OCI-LY1 (cell line): ENCODE measurements at regions not wholly inside any gene's neighbourhood (a gene's known extent, or its start where the extent isn't known, plus 50 kb on each side); places are given as distances from the start of the nearest gene placed in this dataset.

Experiments used
- H2AFZ ChIP-seq: fragments of 200-600 bp; sonication (generic), shearing (Covaris generic); 2 replicates; pipeline ENCODE4 v1.6.0; 2014; ENCODE audit warnings: antibody characterized with exemption, mild to moderate bottlenecking, low read length
- H3F3A ChIP-seq: fragments of 200-600 bp; sonication (generic), shearing (Covaris generic); 2 replicates; pipeline ENCODE4 v1.6.0; 2014; ENCODE audit warnings: mild to moderate bottlenecking, antibody characterized with exemption, low read length, moderate library complexity; ENCODE audit not compliant: insufficient read depth
- H3K27ac ChIP-seq: fragments of 200-600 bp; sonication (generic); 2 replicates; pipeline ENCODE4 v1.5.1; 2014; ENCODE audit warnings: low read length, mixed run types, mild to moderate bottlenecking, low read depth; ENCODE audit not compliant: poor library complexity, severe bottlenecking
- H3K27me3 ChIP-seq: fragments of 200-600 bp; sonication (generic); 2 replicates; pipeline ENCODE4 v1.6.0; 2014; ENCODE audit warnings: antibody characterized with exemption, mild to moderate bottlenecking, low read length, moderate library complexity; ENCODE audit not compliant: insufficient read depth
- H3K36me3 ChIP-seq: fragments of 200-600 bp; sonication (generic); 2 replicates; pipeline ENCODE4 v1.6.1; 2014; ENCODE audit warnings: mild to moderate bottlenecking, antibody characterized with exemption, low read length, moderate library complexity, mixed read lengths; ENCODE audit not compliant: insufficient read depth
- H3K4me1 ChIP-seq: fragments of 200-600 bp; sonication (generic); 2 replicates; pipeline ENCODE4 v1.5.1; 2014; ENCODE audit warnings: mild to moderate bottlenecking, low read length, moderate library complexity; ENCODE audit not compliant: insufficient read depth, severe bottlenecking
- H3K4me2 ChIP-seq: fragments of 200-600 bp; sonication (generic), shearing (Covaris generic); 2 replicates; pipeline ENCODE4 v1.6.1; 2014; ENCODE audit warnings: low read length
- H3K4me3 ChIP-seq: fragments of 200-600 bp; sonication (generic); 2 replicates; pipeline ENCODE4 v1.5.1; 2014; ENCODE audit warnings: low read length, low read depth, mild to moderate bottlenecking, mixed read lengths; ENCODE audit not compliant: poor library complexity, severe bottlenecking
- H3K79me2 ChIP-seq: fragments of 200-600 bp; shearing (Covaris generic); 2 replicates; pipeline ENCODE4 v1.6.1; 2016; ENCODE audit warnings: mixed run types, low read length, mixed read lengths; ENCODE audit not compliant: insufficient read depth
- H3K9ac ChIP-seq: fragments of 200-600 bp; sonication (generic), shearing (Covaris generic); 2 replicates; pipeline ENCODE4 v1.6.1; 2014; ENCODE audit warnings: mild to moderate bottlenecking, low read length, mixed read lengths
- H3K9me2 ChIP-seq: fragments of 200-600 bp; sonication (generic), shearing (Covaris generic); 2 replicates; pipeline ENCODE4 v1.6.1; 2014; ENCODE audit warnings: low read depth, mild to moderate bottlenecking, low read length, mixed read lengths
- H3K9me3 ChIP-seq: fragments of 200-600 bp; shearing (Covaris generic); 2 replicates; pipeline ENCODE4 v1.6.1; 2014; ENCODE audit warnings: low read length, mixed read lengths
- H4K20me1 ChIP-seq: fragments of 200-600 bp; sonication (generic), shearing (Covaris generic); 2 replicates; pipeline ENCODE4 v1.6.0; 2016; ENCODE audit warnings: mild to moderate bottlenecking, low read length; ENCODE audit not compliant: insufficient read depth
- EZH2 ChIP-seq: fragments of 200-600 bp; sonication (generic), shearing (Covaris generic); IDR thresholded peaks from 2 replicates; pipeline ENCODE4 v1.8.0; 2017; ENCODE audit warnings: borderline replicate concordance, mixed run types, mild to moderate bottlenecking, antibody characterized with exemption, low read length, moderate library complexity, mixed read lengths
- TF ChIP-seq, protein P1 (sequence below): fragments of 200-600 bp; sonication (generic), shearing (Covaris generic); IDR thresholded peaks from 2 replicates; pipeline ENCODE4 v1.5.1; 2017; ENCODE audit warnings: mild to moderate bottlenecking, antibody characterized with exemption, low read length, moderate library complexity, mixed read lengths

DNA sequence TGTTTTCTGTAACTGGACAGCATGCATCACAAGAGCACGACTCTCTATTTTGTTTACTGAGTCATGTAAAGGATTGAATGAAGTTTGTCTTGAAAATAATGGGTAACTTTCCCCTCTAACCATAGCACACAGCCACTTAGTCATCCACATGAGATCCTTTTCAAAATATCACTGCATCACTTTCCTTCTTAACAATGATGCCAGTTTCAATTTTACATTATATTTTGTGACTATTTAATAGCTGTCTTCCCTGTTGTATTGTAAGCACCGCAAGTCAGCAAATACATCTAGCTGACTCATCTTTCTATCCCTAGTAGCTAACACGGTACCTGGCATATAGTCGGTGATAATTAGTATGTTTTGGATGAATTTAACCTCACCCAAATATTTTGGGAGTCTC is 83.3 kb upstream of the PPM1H start:
- Histone ChIP-seq H3F3A (no peaks in the 10 kb centered on the region), H3K9me3 (no peaks in the 10 kb centered on the region), H3K36me3 (no peaks in the 10 kb centered on the region), H2AFZ (no peak overlapping the region), H3K4me2 (no peak overlapping the region), H4K20me1 (no peaks in the 10 kb centered on the region), H3K9ac (no peak overlapping the region), H3K4me3 (no peak overlapping the region), H3K27me3 (no peaks in the 10 kb centered on the region), H3K9me2 (no peaks in the 10 kb centered on the region), H3K79me2 (no peaks in the 10 kb centered on the region), H3K4me1 (no peaks in the 10 kb centered on the region), H3K27ac (no peak overlapping the region)
- TF ChIP-seq EZH2, result no peak
- TF ChIP-seq, protein P1, sequence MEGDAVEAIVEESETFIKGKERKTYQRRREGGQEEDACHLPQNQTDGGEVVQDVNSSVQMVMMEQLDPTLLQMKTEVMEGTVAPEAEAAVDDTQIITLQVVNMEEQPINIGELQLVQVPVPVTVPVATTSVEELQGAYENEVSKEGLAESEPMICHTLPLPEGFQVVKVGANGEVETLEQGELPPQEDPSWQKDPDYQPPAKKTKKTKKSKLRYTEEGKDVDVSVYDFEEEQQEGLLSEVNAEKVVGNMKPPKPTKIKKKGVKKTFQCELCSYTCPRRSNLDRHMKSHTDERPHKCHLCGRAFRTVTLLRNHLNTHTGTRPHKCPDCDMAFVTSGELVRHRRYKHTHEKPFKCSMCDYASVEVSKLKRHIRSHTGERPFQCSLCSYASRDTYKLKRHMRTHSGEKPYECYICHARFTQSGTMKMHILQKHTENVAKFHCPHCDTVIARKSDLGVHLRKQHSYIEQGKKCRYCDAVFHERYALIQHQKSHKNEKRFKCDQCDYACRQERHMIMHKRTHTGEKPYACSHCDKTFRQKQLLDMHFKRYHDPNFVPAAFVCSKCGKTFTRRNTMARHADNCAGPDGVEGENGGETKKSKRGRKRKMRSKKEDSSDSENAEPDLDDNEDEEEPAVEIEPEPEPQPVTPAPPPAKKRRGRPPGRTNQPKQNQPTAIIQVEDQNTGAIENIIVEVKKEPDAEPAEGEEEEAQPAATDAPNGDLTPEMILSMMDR, result no peak

DNA sequence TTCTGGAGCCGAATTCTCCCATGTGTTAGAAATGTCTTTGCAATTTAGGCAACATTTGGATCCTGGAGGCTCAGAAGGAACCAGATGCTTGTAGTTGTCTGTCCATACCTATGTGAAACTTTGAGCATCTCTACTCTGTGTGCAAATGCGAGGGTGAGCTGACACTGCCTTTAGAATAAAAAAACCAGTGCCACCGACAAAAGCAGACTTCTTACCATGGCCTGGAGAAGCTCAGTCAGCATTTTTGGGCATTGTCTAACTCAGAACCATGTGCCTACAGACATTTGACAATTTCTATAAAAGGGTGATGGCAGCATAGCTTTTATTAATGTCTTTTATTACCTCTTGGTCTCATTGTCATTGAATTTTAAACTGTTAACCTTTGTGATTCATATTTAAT is 78.4 kb upstream of the PPM1H start:
- no peak overlapping the region for H3K4me3 ChIP-seq
- no peak overlapping the region for H2AFZ ChIP-seq
- no peak overlapping the region for H3K27ac ChIP-seq
- no peak for TF ChIP-seq EZH2
- TF ChIP-seq, protein P1, result no peak
- no peaks in the 10 kb centered on the region for H3K27me3 ChIP-seq
- H3K36me3 ChIP-seq, result no peaks in the 10 kb centered on the region
- no peaks in the 10 kb centered on the region for H3K79me2 ChIP-seq
- no peaks in the 10 kb centered on the region for H3K4me1 ChIP-seq
- no peaks in the 10 kb centered on the region for H3K9me2 ChIP-seq
- H3K4me2 ChIP-seq, result no peak overlapping the region
- no peaks in the 10 kb centered on the region for H3F3A ChIP-seq
- H4K20me1 ChIP-seq, result no peaks in the 10 kb centered on the region
- no peak overlapping the region for H3K9ac ChIP-seq
- no peaks in the 10 kb centered on the region for H3K9me3 ChIP-seq

DNA sequence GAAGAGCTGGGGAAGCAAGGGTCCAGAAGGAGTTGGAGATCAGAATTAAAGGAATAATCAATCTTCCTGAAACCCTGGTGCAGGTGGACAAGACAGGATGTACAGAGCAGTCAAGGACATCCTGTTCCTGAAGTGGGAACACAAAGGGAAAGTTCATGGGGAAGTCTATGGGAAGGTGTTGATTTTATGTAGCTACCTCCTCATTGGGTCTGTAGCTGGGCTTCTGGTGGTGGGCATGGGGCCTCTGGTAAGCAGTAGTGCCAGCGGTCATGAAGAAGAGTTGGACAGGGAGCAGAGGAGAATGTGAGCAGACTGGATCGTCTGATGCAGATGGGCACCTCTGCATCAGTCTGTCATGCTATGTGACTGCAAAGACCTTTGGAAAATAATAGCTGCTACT is 75.7 kb upstream of the PPM1H start:
- Histone ChIP-seq H3K36me3 (no peaks in the 10 kb centered on the region), H3K9me2 (no peaks in the 10 kb centered on the region), H4K20me1 (no peaks in the 10 kb centered on the region), H3K79me2 (no peaks in the 10 kb centered on the region), H3K27ac (no peak overlapping the region), H3K9ac (no peak overlapping the region), H3K4me2 (no peak overlapping the region), H3K9me3 (no peaks in the 10 kb centered on the region), H3F3A (no peaks in the 10 kb centered on the region), H3K27me3 (no peaks in the 10 kb centered on the region), H3K4me1 (no peaks in the 10 kb centered on the region), H3K4me3 (no peak overlapping the region), H2AFZ (no peak overlapping the region)
- TF ChIP-seq EZH2, result no peak
- TF ChIP-seq, protein P1, result no peak
